Head of caudate nucleus (tissue), 42 donors: ENCODE measurements at regions not wholly inside any gene's neighbourhood (a gene's known extent, or its start where the extent isn't known, plus 50 kb on each side); places are given as distances from the start of the nearest gene placed in this dataset.
A peak's percentile ranks its signal among the peaks of the same experiment; 100 is the strongest.

ENCODE experiments used
- DNase-seq, 42 donors: peaks; one replicate each; pipeline versions ENCODE4 v3.0.0 to v3.0.0-alpha.2; 2020 to 2021; ENCODE audit warnings: mixed read lengths in 7 of 42
- intact Hi-C: fragments of 100-400 bp; cut with DNase I; formaldehyde crosslinking; loops from one replicate; pipeline ENCODE4 v1.15.0; 2022

GRCh38 chr11:127898422-127899365, 688.7 kb downstream of the ETS1 start:
- intact Hi-C loops: no loop called here

GRCh38 chr11:127895776-127896175, 691.6 kb downstream of the ETS1 start:
- intact Hi-C loops: no loop called here
- DNase-seq: no peak

More at GRCh38 chr11:127898422-127899365, 688.7 kb downstream of the ETS1 start:
- no peak for DNase-seq

GRCh38 chr11:127894316-127894715, 693.0 kb downstream of the ETS1 start:
- intact Hi-C loops: no loop called here

GRCh38 chr11:127890030-127890615, 697.2 kb downstream of the ETS1 start:
- peak in 24 of 42 donors; percentile 3 to 71 (median 22) for DNase-seq
- intact Hi-C loops: no loop called here

More at GRCh38 chr11:127894316-127894715, 693.0 kb downstream of the ETS1 start:
- DNase-seq: no peak

- intact Hi-C loops: no loop called here
- no peak for DNase-seq
Measured at GRCh38 chr11:127888386-127888785, 699.0 kb downstream of the ETS1 start.

GRCh38 chr11:127875131-127875530, 712.2 kb downstream of the ETS1 start:
- no peak for DNase-seq
- intact Hi-C loops: no loop called here

- intact Hi-C loops: no loop called here
- peak in 1 of 42 donors; percentile 3 for DNase-seq
Measured at GRCh38 chr11:127873478-127873877, 713.9 kb downstream of the ETS1 start.

- intact Hi-C loops: no loop called here
- DNase-seq: no peak
Measured at GRCh38 chr11:127866109-127866508, 721.2 kb downstream of the ETS1 start.

- DNase-seq: no peak
- intact Hi-C loops: no loop called here
Measured at GRCh38 chr11:127864861-127865260, 722.5 kb downstream of the ETS1 start.

GRCh38 chr11:127862406-127862805, 725.0 kb downstream of the ETS1 start:
- intact Hi-C loops: no loop called here
- no peak for DNase-seq

GRCh38 chr11:127859941-127860354, 727.4 kb downstream of the ETS1 start:
- intact Hi-C loops: no loop called here
- no peak for DNase-seq

GRCh38 chr11:127844876-127845275, 742.5 kb downstream of the ETS1 start:
- intact Hi-C loops: no loop called here
- no peak for DNase-seq

- intact Hi-C loops: no loop called here
- peak; percentile 76 to 94 (median 87) for DNase-seq
Measured at GRCh38 chr11:127843483-127844396, 743.6 kb downstream of the ETS1 start.

- DNase-seq: no peak
- intact Hi-C loops: no loop called here
Measured at GRCh38 chr11:127825183-127825582, 762.2 kb downstream of the ETS1 start.

GRCh38 chr11:127818625-127819024, 768.7 kb downstream of the ETS1 start:
- no peak for DNase-seq
- intact Hi-C loops: no loop called here

- DNase-seq: no peak
- intact Hi-C loops: no loop called here
Measured at GRCh38 chr11:127816962-127817361, 770.4 kb downstream of the ETS1 start.

GRCh38 chr11:127815331-127815730, 772.0 kb downstream of the ETS1 start:
- intact Hi-C loops: no loop called here
- DNase-seq: no peak

GRCh38 chr11:127806501-127806900, 780.9 kb downstream of the ETS1 start:
- intact Hi-C loops: no loop called here
- no peak for DNase-seq

- intact Hi-C loops: no loop called here
- no peak for DNase-seq
Measured at GRCh38 chr11:127805771-127806170, 781.6 kb downstream of the ETS1 start.
